DND-41 (cell line): ENCODE measurements at regions not wholly inside any gene's neighbourhood (a gene's known extent, or its start where the extent isn't known, plus 50 kb on each side); places are given as distances from the start of the nearest gene placed in this dataset.

Source experiments
- ATAC-seq: fragments of 200-7000 bp; cut with Tn5 transposase; 3 replicates; pipeline ENCODE4 v1.9.1; 2021; ENCODE audit warnings: low read depth; ENCODE audit not compliant: insufficient read depth
- DNase-seq: peaks from one replicate; pipeline ENCODE4 v3.0.0-alpha.2; 2020
- H2AFZ ChIP-seq: 2 replicates; pipeline ENCODE4 v1.6.0; 2012; ENCODE audit warnings: low read depth, low read length
- H3K27ac ChIP-seq: 2 replicates; pipeline ENCODE4 v1.5.1; 2012; ENCODE audit warnings: low read length, inconsistent platforms
- H3K27me3 ChIP-seq: fragments of 200-600 bp; sonication (generic); 2 replicates; pipeline ENCODE4 v1.6.0; 2012; ENCODE audit warnings: low read length, mild to moderate bottlenecking, inconsistent platforms; ENCODE audit not compliant: insufficient read depth, poor library complexity
- H3K36me3 ChIP-seq: 2 replicates; pipeline ENCODE4 v1.5.1; 2012; ENCODE audit warnings: low read length, inconsistent platforms; ENCODE audit not compliant: insufficient read depth
- H3K4me1 ChIP-seq: 2 replicates; pipeline ENCODE4 v1.5.1; 2012; ENCODE audit warnings: mild to moderate bottlenecking, low read length; ENCODE audit not compliant: insufficient read depth
- H3K4me2 ChIP-seq: 2 replicates; pipeline ENCODE4 v1.6.0; 2012; ENCODE audit warnings: mild to moderate bottlenecking, moderate library complexity, low read length, inconsistent platforms; ENCODE audit not compliant: insufficient read depth
- H3K4me3 ChIP-seq, 2 experiments: fragments of 200-600 bp in 1 of 2; shearing (Covaris generic) in 1 of 2; 2 replicates each; pipeline ENCODE4 v1.5.1; 2012 to 2016; ENCODE audit warnings: inconsistent platforms in 2 of 2, low read length in 2 of 2, mild to moderate bottlenecking in 2 of 2, low read depth in 1 of 2, moderate library complexity in 1 of 2
- H3K79me2 ChIP-seq: 2 replicates; pipeline ENCODE4 v1.6.0; 2012; ENCODE audit warnings: low read length, inconsistent platforms; ENCODE audit not compliant: insufficient read depth
- H3K9ac ChIP-seq: 2 replicates; pipeline ENCODE4 v1.6.0; 2012; ENCODE audit warnings: low read depth, mild to moderate bottlenecking, inconsistent platforms, low read length, moderate library complexity
- H3K9me3 ChIP-seq: 2 replicates; pipeline ENCODE4 v1.5.1; 2012; ENCODE audit warnings: low read length, moderate library complexity, mild to moderate bottlenecking, inconsistent platforms; ENCODE audit not compliant: insufficient read depth, severe bottlenecking
- H4K20me1 ChIP-seq: 2 replicates; pipeline ENCODE4 v1.6.0; 2012; ENCODE audit warnings: low read length; ENCODE audit not compliant: insufficient read depth
- CTCF ChIP-seq: IDR thresholded peaks from 2 replicates; pipeline ENCODE4 v1.5.1; 2012; ENCODE audit warnings: borderline replicate concordance, low read length, moderate library complexity, mild to moderate bottlenecking; ENCODE audit not compliant: poor library complexity, severe bottlenecking; ENCODE audit errors: extremely low read depth
- EZH2 ChIP-seq: IDR thresholded peaks from 3 replicates; pipeline ENCODE4 v1.6.1; 2012; ENCODE audit warnings: borderline replicate concordance, low read depth, mild to moderate bottlenecking, moderate library complexity, low read length, inconsistent platforms; ENCODE audit not compliant: severe bottlenecking

GRCh38 chr9:78848061-78848460 is 551.1 kb downstream of the PSAT1 start:
- H4K20me1 ChIP-seq: no peaks in the 10 kb centered on the region
- ATAC-seq: no peak
- no peak overlapping the region for H3K4me3 ChIP-seq
- no peak overlapping the region for H3K4me2 ChIP-seq
- no peaks in the 10 kb centered on the region for H3K27me3 ChIP-seq
- no peaks in the 10 kb centered on the region for H3K79me2 ChIP-seq
- H3K9ac ChIP-seq: no peak overlapping the region
- no peaks in the 10 kb centered on the region for H3K9me3 ChIP-seq
- no peak overlapping the region for H2AFZ ChIP-seq
- no peak for DNase-seq
- no peaks in the 10 kb centered on the region for H3K4me1 ChIP-seq
- TF ChIP-seq EZH2: no peak
- no peak for TF ChIP-seq CTCF
- no peaks in the 10 kb centered on the region for H3K36me3 ChIP-seq
- H3K27ac ChIP-seq: no peak overlapping the region

GRCh38 chr9:78856144-78856543 is 559.2 kb downstream of the PSAT1 start:
- no peak overlapping the region for H3K4me3 ChIP-seq
- no peak overlapping the region for H3K9ac ChIP-seq
- H3K36me3 ChIP-seq: no peaks in the 10 kb centered on the region
- no peak overlapping the region for H2AFZ ChIP-seq
- H3K27ac ChIP-seq: no peak overlapping the region
- H3K9me3 ChIP-seq: no peaks in the 10 kb centered on the region
- no peak overlapping the region for H3K4me2 ChIP-seq
- DNase-seq: no peak
- no peaks in the 10 kb centered on the region for H3K79me2 ChIP-seq
- TF ChIP-seq EZH2 (no peak), CTCF (no peak)
- no peaks in the 10 kb centered on the region for H3K27me3 ChIP-seq
- no peaks in the 10 kb centered on the region for H3K4me1 ChIP-seq
- no peak for ATAC-seq
- no peaks in the 10 kb centered on the region for H4K20me1 ChIP-seq

- no peak for TF ChIP-seq EZH2
- no peak for TF ChIP-seq CTCF
- H3K4me1 ChIP-seq: no peaks in the 10 kb centered on the region
- no peaks in the 10 kb centered on the region for H3K79me2 ChIP-seq
- no peak overlapping the region for H3K9ac ChIP-seq
- H3K4me2 ChIP-seq: no peak overlapping the region
- H3K27ac ChIP-seq: no peak overlapping the region
- H3K27me3 ChIP-seq: no peaks in the 10 kb centered on the region
- H2AFZ ChIP-seq: no peak overlapping the region
- ATAC-seq (no peak), DNase-seq (no peak)
- no peaks in the 10 kb centered on the region for H3K9me3 ChIP-seq
- H4K20me1 ChIP-seq: no peaks in the 10 kb centered on the region
- no peaks in the 10 kb centered on the region for H3K36me3 ChIP-seq
- no peak overlapping the region for H3K4me3 ChIP-seq
These were observed 559.9 kb downstream of the PSAT1 start for GRCh38 chr9:78856781-78857180.
